Choroid plexus epithelial cell (primary cell): ENCODE measurements at regions not wholly inside any gene's neighbourhood (a gene's known extent, or its start where the extent isn't known, plus 50 kb on each side); places are given as distances from the start of the nearest gene placed in this dataset.

ENCODE experiments used
- DNase-seq: peaks from one replicate; pipeline ENCODE4 v3.0.0-alpha.2; 2010; ENCODE audit warnings: low read depth
- H3K4me3 ChIP-seq: 2 replicates; pipeline ENCODE4 v1.5.1; 2011; ENCODE audit warnings: low read depth, mild to moderate bottlenecking, control low read depth, low read length, moderate library complexity
- CTCF ChIP-seq: conservative IDR thresholded peaks from 2 replicates; pipeline ENCODE4 v1.5.1; 2011; ENCODE audit warnings: low read depth, mild to moderate bottlenecking, control low read depth, inconsistent platforms, low read length, moderate library complexity

GRCh38 chr13:67878376-67878775 is 648.2 kb upstream of the PCDH9 start:
- no peak overlapping the region for H3K4me3 ChIP-seq
- TF ChIP-seq CTCF: no peak
- no peak for DNase-seq

GRCh38 chr13:67877031-67877430 is 646.9 kb upstream of the PCDH9 start:
- no peak for DNase-seq
- no peak overlapping the region for H3K4me3 ChIP-seq
- no peak for TF ChIP-seq CTCF

- DNase-seq: no peak
- no peak for TF ChIP-seq CTCF
- H3K4me3 ChIP-seq: no peak overlapping the region
These were observed 637.1 kb upstream of the PCDH9 start for GRCh38 chr13:67867206-67867605.

- no peak for TF ChIP-seq CTCF
- DNase-seq: no peak
- H3K4me3 ChIP-seq: no peak overlapping the region
These were observed 630.2 kb upstream of the PCDH9 start for GRCh38 chr13:67860315-67860714.

- no peak overlapping the region for H3K4me3 ChIP-seq
- TF ChIP-seq CTCF: no peak
- DNase-seq: no peak
These were observed 629.8 kb upstream of the PCDH9 start for GRCh38 chr13:67859904-67860303.

- H3K4me3 ChIP-seq: no peak overlapping the region
- DNase-seq: no peak
- TF ChIP-seq CTCF: no peak
These were observed 627.6 kb upstream of the PCDH9 start for GRCh38 chr13:67857581-67858310.

GRCh38 chr13:67856955-67857354 is 626.8 kb upstream of the PCDH9 start:
- H3K4me3 ChIP-seq: no peak overlapping the region
- no peak for TF ChIP-seq CTCF
- DNase-seq: no peak
